HK-2 (cell line): ENCODE measurements at regions not wholly inside any gene's neighbourhood (a gene's known extent, or its start where the extent isn't known, plus 50 kb on each side); places are given as distances from the start of the nearest gene placed in this dataset.

Source experiments
- DNase-seq: peaks from one replicate; pipeline ENCODE4 v3.0.0-alpha.2; 2018; ENCODE audit not compliant: unreplicated experiment

GRCh38 chr1:47630346-47630745 lies 192.5 kb downstream of the FOXD2 start:
- no peak for DNase-seq

GRCh38 chr1:47631411-47631995 lies 193.7 kb downstream of the FOXD2 start:
- no peak for DNase-seq

GRCh38 chr1:47635111-47635510 lies 197.3 kb downstream of the FOXD2 start:
- DNase-seq, result no peak

GRCh38 chr1:47635597-47635996 lies 197.8 kb downstream of the FOXD2 start:
- DNase-seq, result no peak

- no peak for DNase-seq
Measured at GRCh38 chr1:47637111-47637685, 199.4 kb downstream of the FOXD2 start.

- DNase-seq, result no peak
Measured at GRCh38 chr1:47638240-47638639, 200.4 kb downstream of the FOXD2 start.

GRCh38 chr1:47638713-47639112 lies 200.9 kb downstream of the FOXD2 start:
- no peak for DNase-seq

- DNase-seq, result no peak
Measured at GRCh38 chr1:47643306-47644211, 205.7 kb downstream of the FOXD2 start.

GRCh38 chr1:47644212-47644573 lies 206.3 kb downstream of the FOXD2 start:
- DNase-seq, result no peak

- no peak for DNase-seq
Measured at GRCh38 chr1:47645151-47645550, 207.3 kb downstream of the FOXD2 start.

GRCh38 chr1:47646676-47647075 lies 208.8 kb downstream of the FOXD2 start:
- no peak for DNase-seq

- no peak for DNase-seq
Measured at GRCh38 chr1:47647327-47647845, 209.5 kb downstream of the FOXD2 start.

GRCh38 chr1:47650205-47650604 lies 212.4 kb downstream of the FOXD2 start:
- peak; percentile 78 for DNase-seq

- no peak for DNase-seq
Measured at GRCh38 chr1:47650611-47651010, 212.8 kb downstream of the FOXD2 start.

- DNase-seq, result no peak
Measured at GRCh38 chr1:47651311-47652089, 213.7 kb downstream of the FOXD2 start.

GRCh38 chr1:47655521-47656300 lies 217.9 kb downstream of the FOXD2 start:
- DNase-seq, result no peak

GRCh38 chr1:47656719-47657685 lies 219.2 kb downstream of the FOXD2 start:
- DNase-seq, result no peak

GRCh38 chr1:47658161-47658920 lies 220.5 kb downstream of the FOXD2 start:
- DNase-seq, result no peak

GRCh38 chr1:47659146-47659545 lies 221.3 kb downstream of the FOXD2 start:
- no peak for DNase-seq
